Activated naive CD8-positive, alpha-beta T cell treated with anti-CD3 and anti-CD28 coated beads, Interleukin-2, amount 10 ng/mL, durations not matched to agents 7 days and 5 days (primary cell): ENCODE measurements at regions not wholly inside any gene's neighbourhood (a gene's known extent, or its start where the extent isn't known, plus 50 kb on each side); places are given as distances from the start of the nearest gene placed in this dataset.
"Not testable (repeated sequence)": the region's sequence is repeated elsewhere in the genome, so short reads cannot be mapped to it uniquely, and the experiment has no call there.

Experiments
- ATAC-seq: fragments of 150-1000 bp; cut with Tn5 transposase; one replicate; pipeline ENCODE4 v1.10.0; 2021; ENCODE audit warnings: low read depth, moderate library complexity
- POLR2A ChIA-PET: fragments of 350-600 bp; sonication (Branson Sonifier 250); formaldehyde crosslinking; loops from one replicate; lab custom pipeline; 2021; ENCODE audit warnings: antibody characterized with exemption; lab: Charles Lee
- DNase-seq: peaks from one replicate; pipeline ENCODE4 v3.0.0; 2021
- H3K27ac Mint-ChIP-seq: one replicate; pipeline ENCODE4 v1.8.0; 2022; ENCODE audit warnings: mild to moderate bottlenecking, mixed read lengths
- H3K27me3 Mint-ChIP-seq: one replicate; pipeline ENCODE4 v1.8.0; 2022; ENCODE audit warnings: mild to moderate bottlenecking, moderate library complexity, mixed read lengths
- H3K36me3 Mint-ChIP-seq: one replicate; pipeline ENCODE4 v1.8.0; 2021; ENCODE audit warnings: mild to moderate bottlenecking, mixed read lengths
- H3K4me1 Mint-ChIP-seq: one replicate; pipeline ENCODE4 v1.8.0; 2021; ENCODE audit warnings: mixed read lengths
- H3K4me3 Mint-ChIP-seq: one replicate; pipeline ENCODE4 v1.8.0; 2022; ENCODE audit warnings: mild to moderate bottlenecking, moderate library complexity, mixed read lengths
- H3K9me3 Mint-ChIP-seq: one replicate; pipeline ENCODE4 v1.8.0; 2021; ENCODE audit warnings: mixed read lengths

DNA sequence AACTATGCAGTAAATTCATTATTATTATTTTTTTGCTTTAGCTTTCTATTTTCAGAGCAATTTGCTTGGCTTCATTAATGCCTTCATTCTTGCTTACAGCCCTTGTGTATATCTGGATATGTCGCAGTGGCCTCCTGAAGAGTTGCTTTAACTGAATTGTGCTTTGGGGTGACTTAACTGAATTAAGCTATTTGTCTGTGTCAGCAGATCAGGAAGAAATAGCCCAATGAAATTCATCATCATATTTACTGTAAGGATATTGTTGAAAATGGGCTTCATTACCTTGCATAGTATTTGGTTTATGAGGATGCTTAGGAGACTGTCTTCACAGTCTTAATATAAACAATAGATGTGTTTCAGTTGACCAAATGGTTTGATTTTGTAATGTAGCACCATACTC is 59.7 kb upstream of the PIP4K2A start:
- Mint-ChIP-seq H3K27ac (no peak overlapping the region), H3K4me1 (peaks cover 1% of the 10 kb centered on the region), H3K4me3 (no peak overlapping the region), H3K36me3 (peaks cover 8% of the 10 kb centered on the region), H3K9me3 (peaks cover 15% of the 10 kb centered on the region), H3K27me3 (peaks cover 2% of the 10 kb centered on the region)
- DNase-seq (no peak), ATAC-seq (no peak)
- POLR2A ChIA-PET = no interaction called here

DNA sequence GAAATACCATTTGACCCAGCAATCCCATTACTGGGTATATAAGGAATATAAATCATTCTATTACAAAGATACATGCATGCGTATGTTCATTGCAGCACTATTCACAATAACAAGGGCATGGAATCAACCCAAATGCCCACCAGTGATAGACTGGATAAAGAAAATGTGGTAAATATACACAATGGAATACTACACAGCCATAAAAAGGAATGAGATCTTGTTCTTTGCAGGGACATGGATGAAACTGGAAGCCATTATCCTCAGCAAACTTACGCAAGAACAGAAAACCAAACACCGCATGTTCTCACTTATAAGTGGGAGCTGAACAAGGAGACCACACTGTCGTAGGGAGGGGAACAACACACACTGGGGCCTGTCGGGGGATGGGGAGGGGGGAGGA is 57.3 kb upstream of the PIP4K2A start:
- H3K27me3 Mint-ChIP-seq, POLR2A ChIA-PET: not testable (repeated sequence)

DNA sequence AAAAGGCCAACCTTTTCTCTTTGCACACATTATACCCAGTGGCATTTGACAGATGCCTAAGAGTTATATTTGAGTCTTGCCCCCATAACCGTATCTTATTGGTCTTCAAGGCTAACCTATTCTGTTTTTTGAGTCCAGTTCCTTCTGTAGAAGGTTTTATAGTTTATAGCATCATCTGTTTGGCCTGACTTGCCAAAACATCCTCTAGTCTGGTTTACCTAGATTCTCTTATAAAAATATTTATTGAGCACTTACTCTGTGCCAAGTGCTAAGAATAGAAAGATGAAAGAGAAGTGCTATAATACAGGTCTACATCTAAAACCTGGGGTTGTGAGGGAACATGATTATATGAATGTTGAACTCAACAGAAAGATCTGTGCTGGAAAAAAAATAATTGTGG is 55.9 kb upstream of the PIP4K2A start:
- no peaks in the 10 kb centered on the region for H3K4me1 Mint-ChIP-seq
- H3K27me3 Mint-ChIP-seq = peaks cover 2% of the 10 kb centered on the region
- no peak overlapping the region for H3K27ac Mint-ChIP-seq
- H3K9me3 Mint-ChIP-seq = peaks cover 13% of the 10 kb centered on the region
- POLR2A ChIA-PET = no interaction called here
- peaks cover 2% of the 10 kb centered on the region for H3K36me3 Mint-ChIP-seq
- no peak for DNase-seq
- ATAC-seq = no peak
- no peak overlapping the region for H3K4me3 Mint-ChIP-seq

More for the DNA sequence above, 57.3 kb upstream of the PIP4K2A start:
- DNase-seq, ATAC-seq, H3K27ac Mint-ChIP-seq, H3K4me1 Mint-ChIP-seq, H3K36me3 Mint-ChIP-seq, H3K4me3 Mint-ChIP-seq: not testable (repeated sequence)
- H3K9me3 Mint-ChIP-seq = peaks cover 15% of the 10 kb centered on the region

DNA sequence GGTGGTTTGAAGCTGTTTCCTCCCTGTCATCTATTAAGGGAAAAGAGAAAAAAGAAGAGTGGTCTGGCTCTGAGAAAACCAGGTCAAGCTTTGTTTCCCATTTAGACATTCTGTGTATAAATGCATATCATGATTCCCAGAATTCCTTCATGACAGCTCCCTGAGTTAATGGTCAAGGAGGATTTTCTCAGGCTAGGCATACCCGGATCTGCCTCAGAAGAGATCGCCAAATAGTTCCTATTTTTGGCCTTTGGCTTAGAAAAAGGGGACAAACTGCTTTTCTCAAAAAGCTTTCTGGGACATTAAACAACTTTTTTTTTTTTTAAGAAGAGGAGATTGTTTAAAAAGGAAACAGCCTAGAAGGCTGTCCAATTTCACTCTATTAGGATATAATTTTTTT is 53.5 kb upstream of the PIP4K2A start:
- H3K27me3 Mint-ChIP-seq = peaks cover 2% of the 10 kb centered on the region
- no peaks in the 10 kb centered on the region for H3K4me1 Mint-ChIP-seq
- no peak overlapping the region for H3K27ac Mint-ChIP-seq
- DNase-seq (no peak), ATAC-seq (no peak)
- POLR2A ChIA-PET = no interaction called here
- peaks cover 13% of the 10 kb centered on the region for H3K9me3 Mint-ChIP-seq
- H3K4me3 Mint-ChIP-seq = no peak overlapping the region
- peaks cover 2% of the 10 kb centered on the region for H3K36me3 Mint-ChIP-seq

DNA sequence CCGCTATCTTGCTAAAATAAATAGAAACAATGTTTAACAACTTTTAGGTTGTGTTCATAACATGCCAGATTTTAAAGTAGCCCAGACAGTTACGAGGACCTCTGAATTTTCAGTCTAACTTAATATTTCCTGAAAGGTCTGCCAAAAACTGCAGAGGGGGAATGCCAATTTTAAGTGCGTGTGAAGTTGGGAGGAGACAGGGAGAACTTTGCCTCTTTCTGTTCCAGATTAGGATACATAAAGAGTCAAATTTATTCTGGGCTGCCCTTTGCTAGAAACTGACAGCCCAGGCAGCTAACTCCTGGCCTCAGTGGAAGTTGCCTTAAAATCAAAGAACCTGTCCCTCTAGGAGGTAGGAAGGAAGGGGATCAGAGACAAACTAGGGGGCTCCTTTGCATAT is 52.3 kb upstream of the PIP4K2A start:
- ATAC-seq (no peak), DNase-seq (no peak)
- Mint-ChIP-seq H3K36me3 (no peaks in the 10 kb centered on the region), H3K4me3 (no peak overlapping the region), H3K4me1 (no peaks in the 10 kb centered on the region), H3K27me3 (peaks cover 4% of the 10 kb centered on the region), H3K9me3 (peaks cover 11% of the 10 kb centered on the region), H3K27ac (no peak overlapping the region)
- POLR2A ChIA-PET = no interaction called here

DNA sequence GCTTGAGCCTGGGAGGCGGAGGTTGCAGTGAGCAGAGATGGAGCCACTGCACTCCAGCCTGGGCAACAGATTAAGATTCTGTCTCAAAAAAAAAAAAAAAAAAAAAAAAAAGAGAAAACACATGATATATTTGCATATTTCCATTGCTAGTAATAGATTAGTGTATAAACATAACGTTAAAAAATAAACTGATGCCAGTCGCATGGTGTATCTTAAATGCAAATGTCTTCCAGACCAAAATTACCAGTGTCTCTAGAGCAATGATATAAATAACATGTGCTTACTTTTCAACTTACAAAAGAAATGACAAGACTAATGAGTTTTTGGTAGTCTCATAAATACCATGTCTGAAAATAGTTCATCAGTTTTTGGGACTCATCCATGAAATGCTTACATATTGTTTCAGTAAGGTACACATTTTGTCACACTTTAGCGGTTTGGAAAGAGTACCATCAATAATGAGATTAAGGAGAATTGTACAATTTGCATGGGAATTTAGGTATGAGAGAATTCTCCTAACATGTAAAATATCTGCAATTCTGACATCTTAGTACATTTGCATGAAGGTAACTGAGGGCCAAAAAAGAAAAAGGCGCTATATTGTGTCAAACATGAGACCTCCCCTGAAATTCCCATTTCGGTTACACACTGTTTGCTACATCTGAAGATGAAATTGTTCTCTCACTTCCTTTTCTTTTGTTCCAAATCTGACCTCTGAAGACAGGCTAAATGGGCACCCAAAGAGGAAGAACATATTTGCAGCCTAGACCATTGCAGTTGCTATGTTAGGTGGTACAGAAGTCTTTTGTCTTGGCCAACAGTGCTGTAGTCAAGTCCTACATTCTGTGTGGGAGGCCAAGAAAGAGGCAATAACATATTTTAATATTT is 51.5 kb upstream of the PIP4K2A start:
- DNase-seq = no peak
- POLR2A ChIA-PET = no interaction called here
- Mint-ChIP-seq H3K4me1 (no peaks in the 10 kb centered on the region), H3K4me3 (no peak overlapping the region), H3K27ac (no peak overlapping the region), H3K27me3 (peaks cover 5% of the 10 kb centered on the region), H3K36me3 (no peaks in the 10 kb centered on the region), H3K9me3 (peaks cover 9% of the 10 kb centered on the region)
- no peak for ATAC-seq

DNA sequence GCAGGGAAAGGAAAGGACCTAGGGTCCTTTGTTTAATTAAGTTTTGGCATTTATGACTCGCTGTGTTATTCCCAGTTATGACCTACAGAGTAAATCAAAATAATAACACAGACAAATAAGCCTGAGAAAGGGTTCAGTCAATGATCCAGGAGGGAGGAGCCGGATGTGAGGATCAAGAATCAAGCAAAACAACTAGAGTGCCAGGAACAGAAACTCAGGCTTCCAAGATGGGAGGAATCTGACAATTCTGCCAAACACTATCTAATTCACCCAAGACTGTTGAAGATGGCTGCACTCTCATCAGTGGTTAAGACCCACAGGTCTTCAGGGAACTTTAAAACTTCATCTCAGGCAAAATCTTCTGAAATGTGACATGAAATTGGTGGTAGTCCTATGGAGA is 50.3 kb upstream of the PIP4K2A start:
- ATAC-seq = no peak
- Mint-ChIP-seq H3K27ac (no peak overlapping the region), H3K9me3 (peaks cover 6% of the 10 kb centered on the region), H3K4me1 (no peaks in the 10 kb centered on the region), H3K4me3 (no peak overlapping the region), H3K36me3 (no peaks in the 10 kb centered on the region), H3K27me3 (peaks cover 5% of the 10 kb centered on the region)
- POLR2A ChIA-PET = no interaction called here
- no peak for DNase-seq
